Left cardiac atrium (tissue), 2 donors: ENCODE measurements at regions not wholly inside any gene's neighbourhood (a gene's known extent, or its start where the extent isn't known, plus 50 kb on each side); places are given as distances from the start of the nearest gene placed in this dataset.

Experiments used
- microRNA-seq, 2 donors: library from miRNA; unstranded; fragments of <30 nt; microRNA quantifications; one replicate each; pipeline ENCODE4 v1.2.0, GENCODE V29; 2020
- donor health status: DM: no; HTN: yes; CAD: no; lungs with severe emphysema.
- donor health status: DM: yes; HTN: yes; CAD: no.

Small RNA genes lying in the stretch of these regions (microRNA-seq; reads per million reads assigned to microRNA genes)
- gene MIR3648-1 (0 reads per million in 2 donors), gene MIR3687-1 (0 reads per million in 2 donors), gene MIR6724-1 (0 reads per million in 2 donors), gene MIR6724-2 (0 reads per million in 2 donors)
